Sciatic nerve (tissue), 2 donors: ENCODE measurements at regions not wholly inside any gene's neighbourhood (a gene's known extent, or its start where the extent isn't known, plus 50 kb on each side); places are given as distances from the start of the nearest gene placed in this dataset.

Experiments used
- ATAC-seq: fragments of 200-7000 bp; cut with Tn5 transposase; one replicate; pipeline ENCODE4 v1.9.1; 2020; ENCODE audit warnings: mild to moderate bottlenecking, moderate library complexity
- DNase-seq: peaks from one replicate; pipeline ENCODE4 v3.0.0-alpha.2; 2020; ENCODE audit warnings: low spot score
- intact Hi-C: fragments of 100-400 bp; cut with DNase I; formaldehyde crosslinking; loops from one replicate; pipeline ENCODE4 v1.14.2; 2022
- donor health status: DM: no; HTN: no; CAD: no.
- donor health status: DM: no; HTN: no; CAD: no.

GRCh38 chr18:78735131-78736014 is 244.2 kb upstream of the SALL3 start:
- ATAC-seq (no peak), DNase-seq (peak; percentile 47)
- intact Hi-C loops = no loop called here

- intact Hi-C loops = no loop called here
- ATAC-seq = no peak
- no peak for DNase-seq
Observed at GRCh38 chr18:78736015-78736690, 243.5 kb upstream of the SALL3 start.

- DNase-seq (peak; percentile 31), ATAC-seq (no peak)
- intact Hi-C loops = no loop called here
Observed at GRCh38 chr18:78737006-78737915, 242.4 kb upstream of the SALL3 start.

DNA sequence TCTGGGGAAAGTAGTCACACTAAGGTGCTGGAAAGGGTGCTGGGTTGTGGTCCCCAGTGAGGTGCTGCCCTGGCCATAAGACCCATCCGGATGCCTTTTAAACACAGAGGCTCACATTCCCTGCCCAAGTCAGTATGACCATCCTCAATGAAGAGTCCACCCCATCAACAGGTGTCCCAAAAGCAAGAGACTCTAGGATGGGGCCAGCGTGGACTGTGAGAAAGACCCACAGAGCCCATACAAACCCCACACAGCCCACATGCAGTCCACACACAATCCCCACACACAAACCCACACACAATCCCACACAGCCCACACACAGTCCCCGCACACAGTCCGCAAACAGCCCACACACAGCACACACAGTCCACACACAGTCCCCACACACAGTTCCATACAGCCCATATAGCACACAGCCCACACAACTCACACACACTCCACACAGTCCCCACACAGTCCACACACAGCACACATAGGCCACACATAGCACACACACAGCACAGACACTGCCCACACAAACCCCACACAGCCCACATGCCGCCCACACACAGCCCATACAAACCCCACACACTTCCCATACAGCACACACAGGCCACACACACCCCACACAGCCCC is 241.4 kb upstream of the SALL3 start:
- intact Hi-C loops = no loop called here
- DNase-seq (peak; percentile 19), ATAC-seq (no peak)

DNA sequence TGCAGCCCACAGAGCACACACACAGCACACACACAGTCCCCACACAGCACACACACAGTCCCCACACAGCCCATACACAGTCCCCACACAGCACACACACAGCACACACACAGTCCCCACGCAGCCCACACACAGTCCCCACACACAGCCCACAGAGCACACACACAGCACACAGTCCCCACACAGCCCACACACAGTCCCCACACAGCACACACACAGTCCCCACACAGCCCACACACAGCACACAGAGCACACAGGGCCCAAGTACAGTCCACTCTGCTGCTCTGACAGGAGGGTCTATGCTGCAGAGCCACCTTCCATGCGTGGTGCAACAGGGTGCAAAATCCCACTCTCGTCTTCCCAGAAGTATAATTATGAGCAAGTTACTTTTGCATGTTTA is 240.5 kb upstream of the SALL3 start:
- ATAC-seq = no peak
- intact Hi-C loops = no loop called here
- peak; percentile 13 for DNase-seq

- intact Hi-C loops = no loop called here
- peak; percentile 27 for DNase-seq
- no peak for ATAC-seq
Observed at GRCh38 chr18:78739882-78740677, 239.5 kb upstream of the SALL3 start.

DNA sequence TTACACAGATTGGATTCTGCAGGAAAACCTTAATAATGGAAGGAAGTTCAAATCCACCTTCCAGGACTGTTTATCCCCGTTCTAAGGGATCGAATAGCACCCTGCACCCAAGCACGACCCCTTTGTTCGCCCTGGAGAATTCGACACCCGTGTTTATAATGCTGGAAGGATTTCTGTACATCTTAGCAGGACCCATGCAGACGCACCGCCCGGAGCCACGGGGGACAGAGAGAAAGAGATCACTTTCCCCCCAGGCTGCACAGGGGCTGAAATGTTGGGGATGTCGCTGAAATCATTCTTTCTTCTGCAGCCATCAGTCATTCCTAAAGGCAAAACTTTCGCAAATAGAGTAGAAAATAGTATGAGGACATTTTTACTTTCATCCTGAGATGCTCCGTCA is 238.7 kb upstream of the SALL3 start:
- ATAC-seq (no peak), DNase-seq (peak; percentile 23)
- intact Hi-C loops = no loop called here

GRCh38 chr18:78741381-78742217 is 238.0 kb upstream of the SALL3 start:
- ATAC-seq (no peak), DNase-seq (peak; percentile 45)
- intact Hi-C loops = no loop called here

DNA sequence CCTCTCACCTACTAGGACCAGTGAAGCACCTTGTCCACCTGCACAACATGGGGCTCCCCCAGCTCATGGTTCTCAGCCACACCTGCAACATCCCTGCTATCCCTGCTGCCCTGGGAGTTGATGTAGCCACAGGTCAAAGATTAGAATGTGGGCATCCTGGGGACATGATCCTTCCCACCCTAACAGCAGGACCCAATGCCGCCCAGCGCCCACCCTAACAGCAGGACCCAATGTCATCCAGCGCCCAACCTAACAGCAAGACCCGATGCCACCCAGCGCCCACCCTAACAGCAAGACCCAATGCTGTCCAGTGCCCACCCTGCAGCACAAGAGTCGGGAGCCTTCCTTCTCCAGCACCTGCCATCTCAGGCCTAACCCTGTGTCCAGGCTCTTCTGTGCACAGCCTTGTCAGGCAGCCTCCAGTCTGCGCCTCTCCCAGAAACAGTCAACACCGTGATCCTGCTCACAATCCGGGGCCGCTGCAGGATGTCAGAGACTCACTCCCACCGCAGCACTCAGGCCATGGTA is 237.3 kb upstream of the SALL3 start:
- DNase-seq (peak; percentile 41), ATAC-seq (no peak)
- intact Hi-C loops = no loop called here

DNA sequence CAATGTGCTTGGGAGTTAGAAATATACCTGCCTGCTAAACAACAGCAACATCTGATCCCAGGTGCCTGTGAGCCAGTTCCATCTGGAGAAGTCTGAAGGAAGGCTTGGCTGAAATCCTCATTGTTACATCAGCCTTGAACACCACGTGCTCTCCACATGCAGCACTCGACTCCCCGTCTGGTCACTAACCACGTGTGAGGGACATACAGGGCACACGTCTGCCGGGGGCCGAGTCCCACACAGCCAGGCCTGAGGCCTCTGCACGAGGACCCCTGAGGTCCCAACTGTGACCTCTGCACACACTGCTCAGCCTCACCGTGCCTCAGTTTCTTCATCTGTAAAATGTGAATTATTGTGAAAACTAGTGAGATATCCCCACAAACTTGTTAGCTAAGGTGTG is 236.5 kb upstream of the SALL3 start:
- ATAC-seq (no peak), DNase-seq (peak; percentile 18)
- intact Hi-C loops = no loop called here

DNA sequence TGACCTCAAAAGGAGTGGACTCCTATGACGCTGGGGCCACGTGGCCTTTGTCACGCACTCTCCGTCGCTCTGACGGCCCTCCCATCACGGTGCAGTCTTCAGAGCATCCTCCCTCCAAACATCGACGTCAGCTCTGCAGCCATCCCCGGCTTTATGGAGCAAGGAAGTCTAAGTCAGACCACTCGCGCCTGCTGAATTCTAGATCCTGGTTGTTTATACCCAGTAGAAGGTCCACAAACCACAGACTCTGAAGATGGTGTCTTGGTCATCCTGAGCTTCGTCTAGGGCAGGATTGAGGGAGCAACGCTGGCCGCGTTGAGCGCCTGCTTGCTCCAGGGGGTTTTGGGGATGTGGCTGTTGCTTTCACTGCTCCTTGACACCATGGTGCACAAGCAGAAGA is 228.0 kb upstream of the SALL3 start:
- DNase-seq (no peak), ATAC-seq (no peak)

DNA sequence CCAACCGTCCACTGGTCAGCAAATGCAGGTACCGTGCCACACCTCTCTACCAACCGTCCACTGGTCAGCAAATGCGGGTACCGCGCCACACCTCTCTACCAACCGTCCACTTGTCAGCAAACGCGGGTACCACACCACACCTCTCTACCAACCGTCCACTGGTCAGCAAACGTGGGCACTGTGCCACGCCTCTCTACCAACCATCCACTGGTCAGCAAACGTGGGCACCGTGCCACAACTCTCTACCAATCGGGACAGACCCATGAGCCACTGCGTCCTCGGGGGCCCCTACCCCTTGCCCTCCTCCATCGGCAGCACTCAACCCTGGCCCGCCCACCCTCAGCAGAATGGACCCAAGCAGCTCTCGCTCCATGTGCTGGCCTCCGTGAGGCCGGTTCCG is 226.4 kb upstream of the SALL3 start:
- intact Hi-C loops = no loop called here
- peak; percentile 55 for DNase-seq
- ATAC-seq = no peak

More for the DNA sequence above, 228.0 kb upstream of the SALL3 start:
- intact Hi-C loops = no loop called here

DNA sequence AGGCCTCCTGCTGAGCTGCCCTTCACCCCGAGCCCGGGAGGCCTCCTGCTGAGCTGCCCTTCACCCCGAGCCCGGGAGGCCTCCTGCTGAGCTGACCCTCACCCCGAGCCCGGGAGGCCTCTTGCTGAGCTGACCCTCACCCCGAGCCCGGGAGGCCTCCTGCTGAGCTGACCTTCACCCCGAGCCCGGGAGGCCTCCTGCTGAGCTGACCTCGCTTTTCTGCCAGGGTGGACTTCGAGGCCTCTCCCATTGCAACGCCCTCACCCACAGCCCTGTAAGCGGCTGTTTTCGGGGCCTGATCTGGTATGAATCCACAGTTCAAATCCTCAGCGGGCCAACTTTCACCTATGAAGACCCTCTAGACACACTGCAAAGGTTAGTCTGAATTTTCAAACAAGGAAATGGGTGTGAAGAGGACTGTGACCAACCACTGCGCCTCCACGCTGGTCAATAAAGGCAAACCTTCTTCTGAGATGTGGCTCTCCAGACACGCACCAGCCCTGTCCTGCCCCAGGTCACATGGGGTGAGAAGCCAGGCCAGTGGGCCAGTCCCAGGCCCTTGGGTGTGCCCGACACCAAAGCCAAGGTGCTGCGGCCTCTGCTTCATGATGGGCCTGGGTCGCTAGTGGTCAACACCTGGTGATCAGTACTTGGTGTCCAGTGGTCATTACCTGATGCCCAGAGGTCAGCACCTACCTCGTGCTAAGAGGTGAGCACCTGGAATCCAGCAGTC is 225.1 kb upstream of the SALL3 start:
- no peak for ATAC-seq
- intact Hi-C loops = no loop called here
- peak; percentile 36 for DNase-seq

DNA sequence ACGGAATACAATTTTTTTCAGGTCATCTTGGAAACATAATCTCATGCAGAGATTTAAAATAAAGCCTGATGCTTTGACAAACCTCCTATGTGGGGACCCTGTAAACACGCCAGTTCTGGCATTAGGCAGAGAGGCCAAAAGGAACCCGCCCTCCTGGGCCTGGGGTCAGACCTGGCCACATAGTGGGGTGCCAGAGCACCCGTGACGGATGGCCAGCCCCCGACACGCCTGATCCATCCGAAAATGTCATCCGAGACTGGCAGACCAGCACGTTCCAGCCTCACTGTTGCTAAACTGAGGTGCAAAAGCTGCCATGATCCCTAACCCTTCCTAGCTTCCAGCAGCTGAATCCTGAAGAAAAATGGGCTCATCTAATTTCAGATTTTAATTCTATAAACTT is 222.6 kb upstream of the SALL3 start:
- intact Hi-C loops = no loop called here
- peak; percentile 36 for DNase-seq
- ATAC-seq = no peak

DNA sequence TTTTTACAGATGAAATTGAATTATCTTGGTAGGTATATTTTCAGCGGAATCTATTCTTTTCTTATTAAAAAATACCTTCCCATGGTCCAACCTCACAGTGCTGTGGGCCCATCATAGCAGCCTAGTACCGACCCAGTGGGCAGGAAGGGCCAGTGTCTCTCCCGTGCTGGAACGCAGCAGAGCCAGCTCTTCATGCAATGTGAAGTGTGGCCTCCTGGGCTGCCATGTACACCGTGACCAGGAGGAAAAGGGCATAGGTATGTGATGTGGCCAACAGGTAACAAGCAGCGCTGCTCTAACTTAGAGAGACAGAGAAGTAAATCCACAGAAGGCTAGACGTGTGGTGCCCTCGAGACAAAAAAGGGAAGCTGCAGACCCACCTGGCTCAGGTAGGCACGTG is 221.1 kb upstream of the SALL3 start:
- DNase-seq (no peak), ATAC-seq (no peak)
- intact Hi-C loops = no loop called here

- intact Hi-C loops = no loop called here
- ATAC-seq (no peak), DNase-seq (no peak)
Observed at GRCh38 chr18:78762753-78763152, 216.9 kb upstream of the SALL3 start.

DNA sequence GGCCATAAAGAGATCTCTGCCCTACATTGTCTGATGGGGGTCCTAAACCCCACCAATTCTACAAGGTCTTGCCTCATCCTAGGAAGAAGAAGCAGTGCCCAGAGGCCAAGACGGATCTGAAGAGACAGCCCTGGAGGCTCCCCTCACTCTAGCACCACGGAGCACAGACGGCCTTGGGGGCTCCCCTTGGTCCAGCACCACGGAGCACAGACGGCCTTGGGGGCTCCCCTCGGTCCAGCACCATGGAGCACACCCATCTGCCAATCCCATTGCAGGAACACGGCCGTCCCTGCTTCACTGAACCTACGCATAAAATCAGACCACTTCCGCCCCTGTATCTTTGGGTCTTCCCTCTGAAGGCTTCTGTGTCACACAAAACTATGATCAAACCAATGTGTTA is 215.1 kb upstream of the SALL3 start:
- intact Hi-C loops = no loop called here
- ATAC-seq = no peak

More for the DNA sequence above, 215.1 kb upstream of the SALL3 start:
- no peak for DNase-seq
